Urothelium cell line (cell line): ENCODE measurements at regions not wholly inside any gene's neighbourhood (a gene's known extent, or its start where the extent isn't known, plus 50 kb on each side); places are given as distances from the start of the nearest gene placed in this dataset.
"Not testable (repeated sequence)": the region's sequence is repeated elsewhere in the genome, so short reads cannot be mapped to it uniquely, and the experiment has no call there.

ENCODE experiments used
- DNase-seq: peaks from one replicate; pipeline ENCODE4 v3.0.0; 2011; ENCODE audit warnings: low spot score, mixed read lengths
- FAIRE-seq: peaks from 2 replicates; lab custom pipeline; 2011; peaks lifted over from hg19 to GRCh38; lab: Jason Lieb, UNC

- DNase-seq: no peak
- no peak for FAIRE-seq
These were observed 98.9 kb upstream of the TAF11L2 start for GRCh38 chr5:17398866-17399835.

GRCh38 chr5:17399931-17400330 lies 98.1 kb upstream of the TAF11L2 start:
- DNase-seq (no peak), FAIRE-seq (no peak)

GRCh38 chr5:17400724-17401469 lies 97.1 kb upstream of the TAF11L2 start:
- FAIRE-seq (peak; percentile 68), DNase-seq (no peak)

- DNase-seq: no peak
- no peak for FAIRE-seq
These were observed 96.4 kb upstream of the TAF11L2 start for GRCh38 chr5:17401470-17402288.

- DNase-seq (no peak), FAIRE-seq (no peak)
These were observed 95.5 kb upstream of the TAF11L2 start for GRCh38 chr5:17402289-17403121.

GRCh38 chr5:17403695-17404490 lies 94.1 kb upstream of the TAF11L2 start:
- no peak for FAIRE-seq
- DNase-seq: no peak

- DNase-seq: no peak
These were observed 92.1 kb upstream of the TAF11L2 start for GRCh38 chr5:17405976-17406375.

GRCh38 chr5:17406423-17406838 lies 91.6 kb upstream of the TAF11L2 start:
- FAIRE-seq: no peak
- DNase-seq: no peak

More at GRCh38 chr5:17405976-17406375, 92.1 kb upstream of the TAF11L2 start:
- FAIRE-seq: no peak

GRCh38 chr5:17411436-17412402 lies 86.3 kb upstream of the TAF11L2 start:
- DNase-seq: no peak

GRCh38 chr5:17412760-17413671 lies 85.0 kb upstream of the TAF11L2 start:
- DNase-seq (peak; percentile 32), FAIRE-seq (peak; percentile 23)

More at GRCh38 chr5:17411436-17412402, 86.3 kb upstream of the TAF11L2 start:
- no peak for FAIRE-seq

- no peak for FAIRE-seq
These were observed 84.3 kb upstream of the TAF11L2 start for GRCh38 chr5:17413691-17414090.

GRCh38 chr5:17415321-17415758 lies 82.7 kb upstream of the TAF11L2 start:
- DNase-seq: no peak
- FAIRE-seq: no peak

More at GRCh38 chr5:17413691-17414090, 84.3 kb upstream of the TAF11L2 start:
- no peak for DNase-seq

GRCh38 chr5:17416374-17416773 lies 81.7 kb upstream of the TAF11L2 start:
- not testable (repeated sequence) for FAIRE-seq

GRCh38 chr5:17424674-17425073 lies 73.4 kb upstream of the TAF11L2 start:
- FAIRE-seq: no peak
- no peak for DNase-seq

More at GRCh38 chr5:17416374-17416773, 81.7 kb upstream of the TAF11L2 start:
- not testable (repeated sequence) for DNase-seq

GRCh38 chr5:17425385-17426070 lies 72.5 kb upstream of the TAF11L2 start:
- DNase-seq (no peak), FAIRE-seq (no peak)

- no peak for DNase-seq
- FAIRE-seq: no peak
These were observed 71.8 kb upstream of the TAF11L2 start for GRCh38 chr5:17426104-17426749.
